Duodenal mucosa (tissue), 2 donors: ENCODE measurements at regions not wholly inside any gene's neighbourhood (a gene's known extent, or its start where the extent isn't known, plus 50 kb on each side); places are given as distances from the start of the nearest gene placed in this dataset.

ENCODE experiments used
- H3K27ac ChIP-seq: one replicate; pipeline ENCODE4 v1.7.0; 2013; ENCODE audit warnings: low read depth, low read length
- H3K27me3 ChIP-seq, 2 donors: one replicate each; pipeline ENCODE4 v1.7.0; 2013; ENCODE audit warnings: low read length in 2 of 2, control low read depth in 1 of 2; ENCODE audit not compliant: insufficient read depth in 2 of 2, control insufficient read depth in 1 of 2
- H3K36me3 ChIP-seq, 2 donors: one replicate each; pipeline ENCODE4 v1.7.0; 2013; ENCODE audit warnings: low read length in 2 of 2, control low read depth in 1 of 2; ENCODE audit not compliant: insufficient read depth in 2 of 2, control insufficient read depth in 1 of 2
- H3K4me1 ChIP-seq, 2 donors: one replicate each; pipeline ENCODE4 v1.7.0; 2013; ENCODE audit warnings: low read length in 2 of 2, control low read depth in 1 of 2; ENCODE audit not compliant: insufficient read depth in 2 of 2, control insufficient read depth in 1 of 2
- H3K4me3 ChIP-seq, 2 donors: one replicate each; pipeline ENCODE4 v1.7.0; 2013; ENCODE audit warnings: low read length in 2 of 2, low read depth in 1 of 2
- H3K9ac ChIP-seq, 2 donors: one replicate each; pipeline ENCODE4 v1.7.0; 2013; ENCODE audit warnings: low read length in 2 of 2, low read depth in 1 of 2
- H3K9me3 ChIP-seq, 2 donors: one replicate each; pipeline ENCODE4 v1.7.0; 2013; ENCODE audit warnings: low read length in 2 of 2, control low read depth in 1 of 2; ENCODE audit not compliant: control insufficient read depth in 1 of 2

GRCh38 chr11:13062115-13062514, 53.0 kb downstream of the RASSF10 start:
- Histone ChIP-seq H3K9ac (no peak overlapping the region), H3K27me3 (no peaks in the 10 kb centered on the region), H3K36me3 (no peaks in the 10 kb centered on the region), H3K4me3 (no peak overlapping the region), H3K9me3 (no peaks in the 10 kb centered on the region), H3K27ac (no peak overlapping the region), H3K4me1 (peaks cover 8 to 10% of the 10 kb centered on the region in 2 donors)

- H3K9me3 ChIP-seq, result no peaks in the 10 kb centered on the region
- H3K27me3 ChIP-seq, result no peaks in the 10 kb centered on the region
- no peak overlapping the region for H3K27ac ChIP-seq
- H3K4me1 ChIP-seq, result peaks cover 8 to 10% of the 10 kb centered on the region in 2 donors
- no peak overlapping the region for H3K4me3 ChIP-seq
- no peaks in the 10 kb centered on the region for H3K36me3 ChIP-seq
- H3K9ac ChIP-seq, result no peak overlapping the region
These were observed 55.5 kb downstream of the RASSF10 start for GRCh38 chr11:13064593-13064992.

GRCh38 chr11:13065200-13065787, 56.2 kb downstream of the RASSF10 start:
- H3K9me3 ChIP-seq, result no peaks in the 10 kb centered on the region
- H3K9ac ChIP-seq, result no peak overlapping the region
- no peaks in the 10 kb centered on the region for H3K27me3 ChIP-seq
- H3K4me3 ChIP-seq, result peak overlapping the region; percentile 18 to 19
- H3K36me3 ChIP-seq, result no peaks in the 10 kb centered on the region
- no peak overlapping the region for H3K27ac ChIP-seq
- peaks cover 8 to 10% of the 10 kb centered on the region in 2 donors for H3K4me1 ChIP-seq

GRCh38 chr11:13068211-13068610, 59.1 kb downstream of the RASSF10 start:
- peaks cover 8 to 10% of the 10 kb centered on the region in 2 donors for H3K4me1 ChIP-seq
- H3K4me3 ChIP-seq, result no peak overlapping the region
- H3K27me3 ChIP-seq, result no peaks in the 10 kb centered on the region
- no peak overlapping the region for H3K27ac ChIP-seq
- no peak overlapping the region for H3K9ac ChIP-seq
- H3K9me3 ChIP-seq, result no peaks in the 10 kb centered on the region
- no peaks in the 10 kb centered on the region for H3K36me3 ChIP-seq

- H3K9me3 ChIP-seq, result no peaks in the 10 kb centered on the region
- no peak overlapping the region for H3K9ac ChIP-seq
- no peaks in the 10 kb centered on the region for H3K36me3 ChIP-seq
- no peaks in the 10 kb centered on the region for H3K27me3 ChIP-seq
- H3K4me1 ChIP-seq, result no peaks in the 10 kb centered on the region
- no peak overlapping the region for H3K27ac ChIP-seq
- no peak overlapping the region for H3K4me3 ChIP-seq
These were observed 64.2 kb downstream of the RASSF10 start for GRCh38 chr11:13073119-13073981.

- H3K36me3 ChIP-seq, result no peaks in the 10 kb centered on the region
- H3K9me3 ChIP-seq, result no peaks in the 10 kb centered on the region
- no peaks in the 10 kb centered on the region for H3K27me3 ChIP-seq
- H3K9ac ChIP-seq, result no peak overlapping the region
- no peak overlapping the region for H3K4me3 ChIP-seq
- H3K4me1 ChIP-seq, result no peaks in the 10 kb centered on the region
- no peak overlapping the region for H3K27ac ChIP-seq
These were observed 65.8 kb downstream of the RASSF10 start for GRCh38 chr11:13074714-13075464.

- no peak overlapping the region for H3K4me3 ChIP-seq
- no peaks in the 10 kb centered on the region for H3K4me1 ChIP-seq
- H3K27ac ChIP-seq, result no peak overlapping the region
- H3K9me3 ChIP-seq, result no peaks in the 10 kb centered on the region
- no peak overlapping the region for H3K9ac ChIP-seq
- no peaks in the 10 kb centered on the region for H3K36me3 ChIP-seq
- no peaks in the 10 kb centered on the region for H3K27me3 ChIP-seq
These were observed 67.8 kb downstream of the RASSF10 start for GRCh38 chr11:13076961-13077360.

- Histone ChIP-seq H3K9me3 (no peaks in the 10 kb centered on the region), H3K9ac (no peak overlapping the region), H3K4me1 (no peaks in the 10 kb centered on the region), H3K27ac (no peak overlapping the region), H3K36me3 (no peaks in the 10 kb centered on the region), H3K4me3 (no peak overlapping the region), H3K27me3 (no peaks in the 10 kb centered on the region)
These were observed 71.7 kb downstream of the RASSF10 start for GRCh38 chr11:13080861-13081260.

GRCh38 chr11:13082588-13082987, 73.5 kb downstream of the RASSF10 start:
- Histone ChIP-seq H3K9me3 (no peaks in the 10 kb centered on the region), H3K27ac (no peak overlapping the region), H3K4me3 (no peak overlapping the region), H3K9ac (no peak overlapping the region), H3K4me1 (no peaks in the 10 kb centered on the region), H3K36me3 (no peaks in the 10 kb centered on the region), H3K27me3 (no peaks in the 10 kb centered on the region)

GRCh38 chr11:13090228-13090708, 81.2 kb downstream of the RASSF10 start:
- no peak overlapping the region for H3K4me3 ChIP-seq
- H3K9me3 ChIP-seq, result no peaks in the 10 kb centered on the region
- no peak overlapping the region for H3K27ac ChIP-seq
- no peaks in the 10 kb centered on the region for H3K4me1 ChIP-seq
- H3K9ac ChIP-seq, result no peak overlapping the region
- H3K36me3 ChIP-seq, result no peaks in the 10 kb centered on the region
- H3K27me3 ChIP-seq, result no peaks in the 10 kb centered on the region
